ENCODE measurements at regions not wholly inside any gene's neighbourhood (a gene's known extent, or its start where the extent isn't known, plus 50 kb on each side); places are given as distances from the start of the nearest gene placed in this dataset.
"Not testable (repeated sequence)": the region's sequence is repeated elsewhere in the genome, so short reads cannot be mapped to it uniquely, and the experiment has no call there.

DNA sequence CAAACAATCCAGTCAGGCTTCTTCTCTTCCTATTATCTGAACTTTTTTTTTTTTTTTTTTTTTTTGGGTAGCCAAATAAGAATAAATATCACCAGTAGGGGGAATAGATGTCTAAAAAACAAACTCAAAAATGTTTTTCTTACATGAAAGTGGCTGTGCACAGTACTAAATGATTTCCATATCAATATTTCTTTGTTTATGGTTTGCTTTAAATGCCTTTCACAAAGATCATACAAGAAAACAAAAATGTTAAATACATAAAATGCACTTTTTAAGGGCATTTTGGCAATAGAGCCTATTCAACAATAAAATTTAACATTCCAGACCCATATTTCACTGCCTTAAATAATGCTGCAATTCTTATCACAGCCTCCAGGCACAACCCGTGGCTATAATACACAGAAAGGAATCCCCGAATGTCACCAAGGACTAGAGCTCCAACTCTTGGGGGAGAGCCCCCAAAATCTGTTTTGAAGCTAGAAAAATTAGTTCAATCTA, 91.1 kb upstream of the TBCA start:
- Histone ChIP-seq H3K9me3 (replicated peaks in 1 of 11) (no peaks in the 10 kb centered on the region), H3K4me3 (no peak overlapping the region), H3K27ac (no peak overlapping the region), H4K20me1 (no peaks in the 10 kb centered on the region), H3K4me2 (no peak overlapping the region), H3K27me3 (no peaks in the 10 kb centered on the region), H3K4me1 (peaks cover 5 to 20% (median 8%) of the 10 kb centered on the region in 10 experiments; a peak in 12 of 20 replicates), H3K36me3 (no peaks in the 10 kb centered on the region), H3K9ac (no peak overlapping the region)
- no peak for TF ChIP-seq Cebpa-rat (IDR thresholded peaks at IDR 0.05)

DNA sequence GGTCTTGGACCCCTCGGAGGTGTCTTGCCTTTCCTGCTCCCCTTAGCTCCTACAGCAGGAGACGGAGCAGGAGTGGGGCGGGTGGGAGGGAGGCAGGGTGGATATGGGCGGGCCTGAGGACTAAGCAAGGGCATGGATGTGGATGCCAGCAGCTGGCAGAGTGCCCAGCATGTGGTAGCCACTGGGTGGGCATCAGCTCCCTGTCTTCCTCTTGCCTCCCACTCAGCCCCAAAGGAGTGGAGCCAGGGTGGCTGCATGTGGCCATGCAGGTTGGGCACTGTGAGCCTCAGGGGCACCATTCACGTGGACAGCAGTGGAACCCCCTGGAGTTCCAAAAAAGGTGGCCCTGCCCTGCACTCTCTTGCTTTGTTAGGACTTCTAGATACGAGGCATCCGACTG, 90.1 kb upstream of the TBCA start:
- peaks cover 5 to 20% (median 8%) of the 10 kb centered on the region in 10 experiments; a peak in 12 of 20 replicates for H3K4me1 ChIP-seq
- no peaks in the 10 kb centered on the region for H4K20me1 ChIP-seq
- H3K36me3 ChIP-seq: no peaks in the 10 kb centered on the region
- H3K9ac ChIP-seq: no peak overlapping the region
- H3K9me3 ChIP-seq (replicated peaks in 1 of 11): no peaks in the 10 kb centered on the region
- H3K27ac ChIP-seq: no peak overlapping the region
- H3K4me2 ChIP-seq: no peak overlapping the region
- H3K4me3 ChIP-seq: no peak overlapping the region
- no peaks in the 10 kb centered on the region for H3K27me3 ChIP-seq
- TF ChIP-seq Cebpa-rat (IDR thresholded peaks at IDR 0.05): no peak

DNA sequence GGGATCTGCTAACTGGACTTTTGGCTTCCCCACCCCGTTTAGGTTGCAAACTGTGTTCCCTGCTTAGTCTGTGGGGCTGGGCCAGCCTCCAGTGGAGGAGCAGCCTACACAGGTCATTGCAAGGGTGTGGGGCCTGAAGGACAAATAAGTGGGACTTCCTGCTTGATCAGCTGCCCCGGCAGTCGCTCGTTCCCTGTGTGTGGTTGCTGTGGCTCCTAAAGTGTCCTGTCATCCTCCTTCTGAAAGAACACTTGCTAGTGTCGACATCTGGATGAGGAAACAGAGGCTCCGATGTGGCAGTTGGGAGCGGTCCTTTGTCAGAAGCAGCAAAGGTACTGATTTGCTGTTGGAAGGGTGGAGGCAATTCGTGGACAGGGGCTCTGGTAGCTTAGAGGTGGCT, 88.9 kb upstream of the TBCA start:
- H3K27me3 ChIP-seq: no peaks in the 10 kb centered on the region
- peak overlapping the region in 4 of 11 experiments; percentile 35 to 57 (median 46); a peak in 7 of 22 replicates for H3K27ac ChIP-seq
- no peaks in the 10 kb centered on the region for H3K36me3 ChIP-seq
- H3K9ac ChIP-seq: no peak overlapping the region
- H3K4me1 ChIP-seq: peaks cover 5 to 20% (median 8%) of the 10 kb centered on the region in 10 experiments; a peak in 12 of 20 replicates
- H4K20me1 ChIP-seq: no peaks in the 10 kb centered on the region
- H3K4me2 ChIP-seq: peak overlapping the region in 5 of 11 experiments; percentile 17 to 57 (median 26); a peak in 9 of 22 replicates
- TF ChIP-seq Cebpa-rat (IDR thresholded peaks at IDR 0.05): no peak
- H3K4me3 ChIP-seq: no peak overlapping the region
- no peaks in the 10 kb centered on the region for H3K9me3 ChIP-seq (replicated peaks in 1 of 11)

- H3K4me3 ChIP-seq: no peak overlapping the region
- no peaks in the 10 kb centered on the region for H3K27me3 ChIP-seq
- no peak overlapping the region for H3K27ac ChIP-seq
- no peaks in the 10 kb centered on the region for H4K20me1 ChIP-seq
- no peak for TF ChIP-seq Cebpa-rat (IDR thresholded peaks at IDR 0.05)
- H3K36me3 ChIP-seq: no peaks in the 10 kb centered on the region
- H3K9ac ChIP-seq: no peak overlapping the region
- peaks cover 3 to 17% (median 5%) of the 10 kb centered on the region in 10 experiments; a peak in 12 of 20 replicates for H3K4me1 ChIP-seq
- no peaks in the 10 kb centered on the region for H3K9me3 ChIP-seq (replicated peaks in 1 of 11)
- no peak overlapping the region for H3K4me2 ChIP-seq
Measured at GRCh38 chr5:77863181-77863580, 87.0 kb upstream of the TBCA start.

GRCh38 chr5:77861576-77861975, 85.4 kb upstream of the TBCA start:
- Histone ChIP-seq H3K27ac (no peak overlapping the region), H3K4me1 (peaks cover 0 to 14% (median 0%) of the 10 kb centered on the region in 10 experiments; a peak in 9 of 20 replicates), H3K4me2 (no peak overlapping the region), H3K27me3 (no peaks in the 10 kb centered on the region), H3K9ac (no peak overlapping the region), H3K36me3 (no peaks in the 10 kb centered on the region), H3K9me3 (replicated peaks in 1 of 11) (no peaks in the 10 kb centered on the region), H4K20me1 (no peaks in the 10 kb centered on the region), H3K4me3 (no peak overlapping the region)
- TF ChIP-seq Cebpa-rat (IDR thresholded peaks at IDR 0.05): no peak

DNA sequence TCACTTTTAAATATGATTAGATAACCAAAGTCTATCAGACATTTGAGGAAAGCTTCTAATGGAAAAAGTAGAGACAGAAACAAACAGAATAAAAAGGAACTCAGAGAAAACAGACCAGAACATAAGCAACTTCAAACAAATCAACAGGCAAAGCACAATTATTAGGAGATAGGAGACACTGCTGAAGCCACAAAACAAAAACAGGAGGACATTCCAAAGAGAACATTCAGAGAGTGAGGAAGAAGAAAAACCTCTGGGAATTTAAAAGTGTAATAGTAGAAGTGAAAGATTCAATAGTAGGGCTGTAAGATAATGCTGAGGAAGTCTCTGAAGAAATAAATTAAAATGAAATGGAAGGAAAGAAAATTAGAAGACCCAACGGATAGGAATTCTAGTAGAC, 83.2 kb upstream of the TBCA start:
- no peak for TF ChIP-seq Cebpa-rat (IDR thresholded peaks at IDR 0.05)
- Histone ChIP-seq H3K4me3 (no peak overlapping the region), H3K36me3 (no peaks in the 10 kb centered on the region), H3K9ac (no peak overlapping the region), H3K27ac (no peak overlapping the region), H3K4me1 (peaks cover 0 to 2% (median 0%) of the 10 kb centered on the region in 10 experiments; a peak in 2 of 20 replicates), H3K9me3 (replicated peaks in 1 of 11) (no peaks in the 10 kb centered on the region), H4K20me1 (no peaks in the 10 kb centered on the region), H3K4me2 (no peak overlapping the region), H3K27me3 (no peaks in the 10 kb centered on the region)

DNA sequence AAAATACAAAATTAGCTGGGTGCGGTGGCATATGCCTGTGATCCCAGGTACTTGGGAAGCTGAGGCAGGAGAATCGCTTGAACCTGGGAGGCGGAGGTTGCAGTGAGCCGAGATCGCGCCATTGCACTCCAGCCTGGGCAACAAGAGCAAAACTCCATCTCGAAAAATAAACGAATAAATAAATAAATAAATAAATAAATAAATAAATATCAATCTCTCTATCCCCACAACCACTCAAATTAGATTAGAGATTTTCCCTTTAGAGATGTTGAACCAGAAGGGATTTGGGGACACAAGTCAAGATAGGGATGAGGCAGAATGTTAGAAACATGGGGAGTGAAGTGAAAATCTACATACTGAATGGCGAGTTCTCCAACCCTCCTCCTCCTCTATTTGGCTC, 82.5 kb upstream of the TBCA start:
- H3K9ac ChIP-seq; H3K36me3 ChIP-seq; H3K4me1 ChIP-seq; H3K4me3 ChIP-seq; H3K27ac ChIP-seq; H3K4me2 ChIP-seq; H3K27me3 ChIP-seq; H4K20me1 ChIP-seq; H3K9me3 ChIP-seq (replicated peaks in 1 of 11): not testable (repeated sequence)

DNA sequence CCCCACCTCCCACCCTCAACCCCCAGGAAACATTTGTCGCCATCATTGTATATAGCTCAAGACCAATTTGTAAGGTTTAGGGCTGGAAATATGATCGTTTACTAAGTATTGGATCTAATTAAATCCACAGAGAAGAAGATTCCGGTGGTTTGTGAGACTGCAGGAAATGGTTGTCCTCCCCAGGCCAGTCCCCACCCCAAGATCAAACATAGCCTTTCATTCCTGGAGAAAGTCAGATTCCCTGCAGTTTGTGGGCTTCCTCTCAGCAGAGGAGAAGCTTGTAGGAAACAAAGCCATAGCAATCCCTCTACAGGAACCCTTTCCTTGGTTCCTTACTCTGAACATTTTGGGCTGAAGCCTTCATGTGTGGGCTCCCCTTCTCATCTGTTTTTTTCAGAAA, 79.2 kb upstream of the TBCA start:
- H4K20me1 ChIP-seq: no peaks in the 10 kb centered on the region
- H3K36me3 ChIP-seq: no peaks in the 10 kb centered on the region
- peaks cover 6 to 28% (median 23%) of the 10 kb centered on the region in 10 experiments; a peak in 19 of 20 replicates for H3K4me1 ChIP-seq
- H3K4me3 ChIP-seq: no peak overlapping the region
- H3K4me2 ChIP-seq: no peak overlapping the region
- peaks cover 0 to 16% (median 13%) of the 10 kb centered on the region in 11 experiments; a peak in 15 of 22 replicates for H3K9me3 ChIP-seq (replicated peaks in 1 of 11)
- H3K27me3 ChIP-seq: no peaks in the 10 kb centered on the region
- H3K27ac ChIP-seq: no peak overlapping the region
- H3K9ac ChIP-seq: no peak overlapping the region
- TF ChIP-seq Cebpa-rat (IDR thresholded peaks at IDR 0.05): no peak

DNA sequence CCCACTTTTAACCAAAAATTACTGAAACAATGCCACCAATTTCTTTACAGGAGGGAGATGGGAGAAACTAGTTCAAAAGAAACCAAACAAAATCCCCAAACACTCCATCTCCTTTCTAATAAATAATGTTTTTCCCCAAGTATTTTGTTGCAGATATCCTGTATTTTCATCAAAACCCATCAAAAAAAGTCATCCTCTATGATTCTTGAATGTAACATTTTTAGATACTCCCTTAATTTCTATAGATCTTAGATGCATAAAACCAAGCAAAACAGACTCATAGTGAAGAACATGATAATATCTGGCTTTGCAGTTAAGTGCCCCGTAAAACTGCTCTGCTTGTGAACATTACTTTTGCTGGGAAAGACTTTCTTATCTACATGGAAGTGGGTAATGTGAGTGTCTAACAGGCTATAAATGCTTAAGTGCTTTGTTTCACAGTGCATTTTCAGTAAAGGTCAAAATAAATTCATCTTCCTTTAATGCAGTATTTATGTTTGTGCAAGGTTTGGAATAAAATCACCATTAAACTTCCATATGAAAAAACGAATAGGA, 77.3 kb upstream of the TBCA start:
- H3K4me2 ChIP-seq: peak overlapping the region; percentile 73 to 98 (median 83); a peak in 21 of 22 replicates
- no peak for TF ChIP-seq Cebpa-rat (IDR thresholded peaks at IDR 0.05)
- peak overlapping the region in 9 of 11 experiments; percentile 27 to 79 (median 67); a peak in 15 of 22 replicates for H3K27ac ChIP-seq
- H3K4me3 ChIP-seq: peak overlapping the region in 8 of 10 experiments; percentile 51 to 71 (median 62); a peak in 12 of 20 replicates
- peak overlapping the region in 7 of 11 experiments; percentile 52 to 72 (median 66); a peak in 10 of 22 replicates for H3K9ac ChIP-seq
- no peaks in the 10 kb centered on the region for H3K36me3 ChIP-seq
- no peaks in the 10 kb centered on the region for H4K20me1 ChIP-seq
- H3K4me1 ChIP-seq: peaks cover 6 to 28% (median 23%) of the 10 kb centered on the region in 10 experiments; a peak in 19 of 20 replicates
- no peaks in the 10 kb centered on the region for H3K27me3 ChIP-seq
- peaks cover 0 to 16% (median 13%) of the 10 kb centered on the region in 11 experiments; a peak in 15 of 22 replicates for H3K9me3 ChIP-seq (replicated peaks in 1 of 11)

Measured in BLaER1 treated with 17β-estradiol and CSF1 and Interleukin-3, amounts not matched to agents 10 nM and 100 nM (cell line).